Lung microvascular endothelial cell (primary cell): ENCODE measurements at regions not wholly inside any gene's neighbourhood (a gene's known extent, or its start where the extent isn't known, plus 50 kb on each side); places are given as distances from the start of the nearest gene placed in this dataset.

Source experiments
- DNase-seq, 2 donors: peaks; one replicate each; pipeline versions ENCODE4 v3.0.0 to v3.0.0-alpha.2; 2010; ENCODE audit warnings: low read depth in 2 of 2

DNA sequence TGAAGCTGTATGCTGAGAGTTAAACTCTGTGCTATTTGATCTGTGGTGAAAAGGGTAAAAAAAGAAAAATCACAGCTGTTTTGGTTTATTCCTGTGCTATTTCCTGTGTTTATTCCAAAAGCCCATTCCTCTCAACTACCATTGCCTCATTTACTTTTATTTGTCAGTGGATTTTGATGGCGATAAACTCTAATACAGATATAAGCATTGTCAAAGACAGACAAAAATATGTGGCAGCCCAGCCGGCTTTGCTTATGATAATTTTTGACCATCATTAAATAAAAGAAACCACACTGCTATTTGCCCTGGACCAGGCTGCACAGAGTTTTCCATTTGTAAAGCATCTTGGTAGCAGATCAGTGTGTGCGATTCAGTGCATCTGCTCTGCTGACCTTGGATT is 473.6 kb upstream of the ASIC2 start:
- DNase-seq = no peak

- no peak for DNase-seq
These were observed 476.0 kb upstream of the ASIC2 start for GRCh38 chr17:33769066-33769465.

- DNase-seq = no peak
These were observed 478.8 kb upstream of the CCL2 start for GRCh38 chr17:33776304-33776703.

DNA sequence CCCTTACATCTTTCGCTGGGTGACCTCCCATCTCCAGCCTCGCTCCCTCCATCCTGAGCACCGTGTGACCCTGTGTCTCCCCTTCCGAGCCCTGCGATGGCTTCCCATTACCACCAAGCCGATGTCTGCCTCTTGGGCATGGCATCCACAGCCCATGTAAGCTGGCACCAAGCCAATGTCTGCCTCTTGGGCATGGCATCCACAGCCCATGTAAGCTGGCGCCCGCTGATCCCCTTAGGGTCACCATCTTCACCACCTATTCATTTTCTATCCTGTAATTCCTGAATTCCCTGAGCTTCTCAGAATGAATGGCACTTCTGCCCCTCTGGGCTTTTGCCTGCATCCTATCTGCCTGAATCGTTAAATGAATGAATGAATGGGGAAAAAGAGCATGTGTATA is 478.2 kb upstream of the CCL2 start:
- no peak for DNase-seq

GRCh38 chr17:33777674-33778073 is 477.4 kb upstream of the CCL2 start:
- DNase-seq = no peak

DNA sequence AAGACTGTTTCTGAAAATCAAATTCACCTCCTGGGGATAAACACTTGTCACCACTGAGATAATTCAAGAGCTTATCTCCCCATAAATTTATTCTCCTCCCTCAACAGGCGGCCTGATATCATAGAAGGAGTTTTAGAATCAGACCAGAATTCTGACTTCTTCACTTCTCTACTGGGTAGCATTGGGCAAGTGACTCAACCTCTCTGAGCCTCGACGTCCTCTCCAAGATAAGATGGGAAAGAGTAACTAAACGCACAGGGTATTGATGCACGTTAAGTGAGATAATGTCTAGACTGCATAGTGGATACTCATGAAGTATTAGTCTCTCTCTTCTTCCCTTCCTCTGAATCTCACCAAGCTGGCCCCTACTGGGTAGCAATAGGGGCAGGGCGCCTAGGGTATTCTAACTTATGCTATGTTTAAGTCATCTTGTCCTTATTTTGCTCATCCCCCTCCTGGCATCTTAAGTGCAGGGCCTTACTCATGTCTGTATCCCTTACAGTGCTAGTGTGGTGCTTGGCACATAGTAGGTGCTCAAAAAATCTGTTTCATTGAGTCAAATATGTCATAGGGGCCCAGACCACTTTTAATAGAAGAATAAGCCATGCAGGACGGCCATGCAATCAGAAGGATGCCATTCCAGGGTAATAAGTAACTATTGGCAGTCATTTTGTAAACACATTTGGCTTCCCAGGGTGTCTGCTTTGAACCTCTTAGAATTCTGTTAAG is 476.4 kb upstream of the CCL2 start:
- DNase-seq = no peak

DNA sequence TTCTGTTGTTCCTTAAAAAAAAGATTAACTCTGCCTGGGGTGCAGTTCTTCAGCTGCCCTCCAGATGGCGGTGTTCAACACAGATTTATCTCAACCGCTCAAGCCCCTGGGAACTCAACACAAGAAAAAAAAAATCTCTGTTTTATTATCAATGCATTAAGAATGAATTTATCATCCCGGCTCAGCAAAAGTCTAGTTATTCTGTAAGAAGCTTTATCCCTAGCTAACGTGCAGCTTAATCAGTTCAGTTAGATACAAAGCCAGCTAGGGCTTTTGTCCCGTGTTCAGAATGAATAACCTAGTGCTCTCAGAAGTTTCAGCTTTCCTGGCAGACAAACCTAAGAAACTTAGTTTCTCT is 475.9 kb upstream of the CCL2 start:
- peak; percentile 61 to 73 for DNase-seq

DNA sequence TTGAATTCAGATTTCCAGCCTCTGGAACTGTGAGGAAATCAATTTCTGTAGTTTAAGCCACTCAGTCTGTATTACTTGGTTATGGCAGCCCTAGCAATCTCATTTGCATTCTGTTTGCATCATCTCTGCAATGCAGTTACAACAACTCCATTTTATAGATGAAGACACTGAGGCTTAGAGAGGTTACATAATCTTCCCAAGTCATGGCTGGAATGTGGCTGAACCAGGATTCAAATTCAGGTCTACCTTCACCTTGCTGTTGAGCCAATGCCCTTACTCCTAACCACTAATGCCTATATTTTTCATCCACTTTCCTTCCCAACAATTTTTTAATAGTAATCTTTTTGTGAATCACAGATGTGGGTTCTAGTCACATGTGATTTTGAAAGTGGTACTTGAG is 469.8 kb upstream of the CCL2 start:
- DNase-seq = no peak

DNA sequence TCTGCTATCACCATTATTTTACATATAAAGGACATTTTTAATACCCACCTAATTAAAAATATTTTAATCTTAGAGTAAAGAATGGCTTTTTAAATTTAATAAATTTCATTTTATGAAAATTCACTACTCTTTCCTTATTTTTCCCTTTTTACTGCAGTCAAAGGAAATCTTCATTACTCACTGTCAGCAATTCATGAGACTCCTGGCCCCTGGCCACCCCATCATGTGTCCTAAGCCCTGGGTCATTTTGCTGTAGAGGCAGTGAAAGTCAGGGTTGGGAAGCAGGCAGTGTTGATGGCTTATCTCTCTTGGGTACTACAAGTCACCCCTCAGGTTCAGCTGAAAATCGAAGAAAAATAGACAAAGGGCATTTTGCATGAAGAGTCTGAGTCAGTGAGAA is 468.6 kb upstream of the CCL2 start:
- DNase-seq = no peak

DNA sequence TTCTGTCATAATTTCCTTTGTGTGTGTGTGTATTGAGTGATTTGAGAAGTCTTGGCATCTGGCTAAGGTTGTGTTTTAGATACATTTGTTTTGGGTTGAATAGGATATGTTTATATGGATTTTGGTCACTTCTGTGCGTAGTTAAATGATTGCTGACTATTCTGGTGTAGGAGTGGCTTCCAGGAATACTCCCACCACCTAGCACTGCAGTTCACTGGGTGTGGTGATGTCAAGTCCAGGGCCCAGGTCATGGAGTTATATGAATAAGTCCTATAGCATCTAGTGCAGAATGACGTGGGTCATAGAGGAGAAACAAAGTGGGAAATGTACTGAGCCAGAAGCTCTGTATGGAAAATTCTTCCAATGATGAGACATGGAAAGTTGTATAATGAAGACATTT is 465.4 kb upstream of the CCL2 start:
- DNase-seq = no peak

DNA sequence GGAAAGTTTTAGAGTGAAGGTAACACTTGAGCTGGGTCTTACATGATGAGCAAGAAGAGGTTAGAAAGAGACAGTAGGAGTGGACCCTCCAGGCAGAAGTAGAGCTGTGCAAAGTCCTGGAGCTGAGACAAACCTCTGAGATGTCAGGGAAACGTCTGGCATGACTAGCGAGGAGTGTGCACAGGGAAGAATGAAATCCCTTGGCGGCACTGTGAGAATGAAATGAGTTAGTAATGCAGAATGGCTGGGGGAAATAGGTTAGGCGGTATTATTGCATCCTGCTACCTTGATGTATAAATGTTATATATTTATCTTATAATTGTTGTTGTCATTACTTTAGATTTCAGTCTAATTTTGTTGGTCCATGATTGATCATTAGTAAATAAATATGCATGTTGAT is 457.9 kb upstream of the CCL2 start:
- no peak for DNase-seq

DNA sequence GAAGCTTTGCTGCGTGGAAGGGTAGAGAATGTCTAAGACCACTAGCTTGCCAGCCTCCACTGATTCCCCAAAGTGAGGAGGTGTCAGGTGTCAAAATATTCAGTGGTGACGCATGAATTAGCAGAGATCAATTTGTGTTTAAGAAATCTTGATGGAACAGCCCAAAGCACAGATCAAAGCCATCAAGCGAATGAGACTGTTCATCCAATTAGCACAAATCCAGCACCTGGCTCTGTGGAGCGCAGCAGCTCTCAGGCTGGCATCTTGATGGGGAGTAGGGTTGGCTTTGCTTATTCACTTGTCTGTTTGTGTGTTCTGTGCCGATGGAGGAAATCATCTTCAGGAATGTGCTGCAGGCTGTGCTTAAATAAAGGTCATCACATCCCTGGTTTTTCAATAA is 456.8 kb upstream of the CCL2 start:
- DNase-seq = no peak

- DNase-seq = no peak
These were observed 452.5 kb upstream of the CCL2 start for GRCh38 chr17:33802349-33803198.

DNA sequence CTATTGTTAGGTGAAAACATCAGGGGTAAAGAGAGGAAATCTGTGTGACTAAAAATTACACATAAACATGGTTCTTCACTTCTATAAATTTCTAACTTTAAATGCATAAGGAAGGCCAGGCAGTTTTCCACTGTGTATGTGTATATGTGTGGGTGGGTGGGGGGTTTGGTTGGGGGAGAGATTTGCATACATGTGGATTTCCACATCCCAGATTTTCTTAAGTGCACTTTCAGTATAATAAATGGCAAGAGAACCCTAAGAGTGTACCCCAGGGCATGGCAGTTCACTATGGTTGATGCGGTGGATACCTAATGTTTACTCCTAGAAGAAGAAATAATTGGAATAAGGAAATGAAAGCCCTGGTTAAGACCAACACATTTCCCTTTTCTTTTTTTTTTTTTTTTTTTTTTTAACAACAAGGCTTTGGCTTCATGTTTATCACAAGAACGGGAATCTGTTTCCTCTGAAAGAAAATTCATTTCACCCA is 451.8 kb upstream of the CCL2 start:
- DNase-seq = no peak

DNA sequence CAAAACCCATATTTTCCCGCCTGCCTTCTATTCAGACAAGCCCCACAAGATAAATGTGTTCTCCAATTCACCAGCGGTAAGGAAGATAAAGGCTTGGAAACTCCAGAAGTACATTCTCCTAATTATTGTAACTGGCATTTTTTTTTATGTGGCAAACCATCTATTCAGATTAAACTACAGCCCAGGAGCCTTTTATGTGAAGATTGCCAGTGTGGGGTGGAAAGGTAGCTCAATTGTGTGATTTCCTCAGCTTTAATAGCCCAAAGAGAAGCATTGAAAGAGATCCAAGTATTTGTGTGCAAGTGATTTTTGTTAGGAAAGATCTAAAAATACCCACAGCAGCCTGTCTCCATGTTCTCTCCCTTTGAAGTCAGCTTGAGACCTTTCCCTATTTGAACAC is 451.4 kb upstream of the CCL2 start:
- DNase-seq = no peak

GRCh38 chr17:33804401-33804800 is 450.7 kb upstream of the CCL2 start:
- no peak for DNase-seq

GRCh38 chr17:33806631-33807030 is 448.5 kb upstream of the CCL2 start:
- DNase-seq = no peak

- DNase-seq = no peak
These were observed 445.3 kb upstream of the CCL2 start for GRCh38 chr17:33809748-33810147.

DNA sequence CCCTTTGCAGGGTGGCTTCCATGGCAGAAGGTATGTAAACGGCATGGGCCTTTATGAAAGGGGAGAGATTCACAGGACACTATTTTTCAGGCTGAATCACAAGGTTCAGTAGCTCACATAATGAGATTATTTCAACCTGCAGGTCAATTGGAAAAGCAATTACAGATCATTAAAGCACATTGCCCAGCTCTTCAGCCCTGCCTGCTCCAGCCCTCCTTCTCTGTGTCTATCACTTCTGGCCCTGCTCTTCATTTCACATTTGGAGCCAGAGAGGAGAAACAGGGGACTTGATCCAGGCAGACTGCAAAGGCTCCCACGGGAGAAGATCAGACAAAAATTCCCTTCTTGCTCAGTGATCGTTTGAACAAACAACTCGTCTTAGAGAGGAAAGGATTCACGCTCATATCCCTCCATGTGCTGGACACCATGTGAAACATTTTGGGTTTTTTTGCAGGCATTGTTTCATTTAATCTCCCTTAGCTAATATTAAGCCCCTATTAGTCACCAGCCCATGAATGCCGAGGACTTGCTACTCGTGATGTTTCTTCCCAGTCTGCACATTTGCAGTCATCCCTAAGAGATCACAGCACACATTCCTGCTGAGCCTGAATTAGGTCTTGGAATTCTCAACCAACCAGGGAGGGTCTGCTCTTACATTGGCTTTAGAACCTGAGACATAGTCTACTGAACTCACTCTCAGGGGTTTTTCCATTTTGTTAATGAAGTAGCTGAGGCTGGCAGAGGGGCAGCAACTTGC is 443.9 kb upstream of the CCL2 start:
- no peak for DNase-seq

DNA sequence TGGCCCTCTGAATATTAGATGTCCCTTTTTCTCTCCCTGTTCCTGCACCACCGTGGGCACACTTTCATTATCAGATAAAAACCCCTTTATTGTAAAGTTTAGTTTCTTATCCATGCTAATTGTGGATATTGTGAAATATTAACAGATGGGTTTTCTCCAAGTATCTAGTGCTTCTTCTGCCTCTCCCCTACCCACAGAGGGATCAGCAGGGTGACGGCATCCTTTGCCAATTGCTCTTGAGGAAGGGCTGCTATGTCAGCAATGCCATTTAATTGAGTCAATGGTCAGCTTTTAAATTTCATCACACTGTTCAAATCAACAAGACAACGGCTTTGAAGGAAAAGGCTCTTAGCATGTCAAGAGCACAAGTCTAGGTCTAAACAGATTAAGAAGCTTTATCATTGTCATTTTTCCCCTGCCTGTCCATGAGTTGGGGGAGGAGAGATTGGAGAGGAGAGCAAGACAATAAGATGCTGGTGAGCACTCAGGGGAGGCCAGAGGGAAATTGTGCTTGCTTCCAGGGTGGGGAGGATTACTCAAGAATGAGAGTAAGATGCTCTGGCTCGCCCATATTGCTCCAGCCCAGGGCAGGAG is 443.0 kb upstream of the CCL2 start:
- DNase-seq = no peak

DNA sequence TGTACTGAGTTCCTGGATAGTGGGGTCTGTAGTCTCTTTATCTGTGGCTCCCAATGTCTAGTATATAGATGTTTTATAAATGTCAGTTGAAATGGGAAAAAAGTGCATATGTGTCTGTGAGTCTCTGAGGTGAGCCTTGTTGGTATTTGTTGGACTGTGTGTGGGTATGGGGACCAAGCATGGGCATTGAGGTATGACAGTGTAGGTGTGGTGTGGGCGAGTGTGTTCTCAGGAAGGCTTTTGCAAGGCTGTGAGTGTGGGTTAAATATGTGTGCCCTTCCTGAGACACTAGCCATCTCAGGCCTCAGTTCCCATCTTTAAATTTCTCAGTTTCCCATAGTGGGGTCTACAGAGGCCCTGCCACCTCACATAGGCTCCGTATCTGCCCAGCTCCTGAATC is 440.2 kb upstream of the CCL2 start:
- DNase-seq = no peak

GRCh38 chr17:33816036-33816435 is 439.0 kb upstream of the CCL2 start:
- DNase-seq = no peak
